Hepatocyte (in vitro differentiated cells): ENCODE measurements at regions not wholly inside any gene's neighbourhood (a gene's known extent, or its start where the extent isn't known, plus 50 kb on each side); places are given as distances from the start of the nearest gene placed in this dataset.

Source experiments
- DNase-seq: peaks from one replicate; pipeline ENCODE4 v3.0.0-alpha.2; 2016; ENCODE audit warnings: low spot score
- H2AFZ ChIP-seq: fragments of 200-600 bp; sonication (generic); 2 replicates; pipeline ENCODE4 v1.6.0; 2016; ENCODE audit warnings: antibody characterized with exemption, mild to moderate bottlenecking
- H3K27ac ChIP-seq: fragments of 200-600 bp; sonication (generic); 2 replicates; pipeline ENCODE4 v1.5.1; 2016; ENCODE audit warnings: mild to moderate bottlenecking
- H3K27me3 ChIP-seq: fragments of 200-600 bp; sonication (generic); 2 replicates; pipeline ENCODE4 v1.6.1; 2016
- H3K36me3 ChIP-seq: fragments of 200-600 bp; sonication (generic); replicated peaks from 2 replicates; pipeline ENCODE4 v1.5.1; 2016; ENCODE audit warnings: low read depth; ENCODE audit not compliant: insufficient read depth
- H3K4me1 ChIP-seq: fragments of 200-600 bp; sonication (generic); 2 replicates; pipeline ENCODE4 v1.5.1; 2016; ENCODE audit warnings: mild to moderate bottlenecking, moderate library complexity; ENCODE audit not compliant: insufficient read depth
- H3K4me2 ChIP-seq: fragments of 200-600 bp; sonication (generic); 2 replicates; pipeline ENCODE4 v1.6.0; 2016
- H3K4me3 ChIP-seq: fragments of 200-600 bp; sonication (generic); 2 replicates; pipeline ENCODE4 v1.5.1; 2016; ENCODE audit warnings: mild to moderate bottlenecking
- H3K79me2 ChIP-seq: fragments of 200-600 bp; sonication (generic); 2 replicates; pipeline ENCODE4 v1.6.0; 2017; ENCODE audit warnings: mild to moderate bottlenecking
- H3K9me2 ChIP-seq: fragments of 200-600 bp; sonication (generic); replicated peaks from 2 replicates; pipeline ENCODE4 v1.6.0; 2017; ENCODE audit warnings: mild to moderate bottlenecking; ENCODE audit not compliant: insufficient read depth
- H3K9me3 ChIP-seq: fragments of 200-600 bp; sonication (generic); 2 replicates; pipeline ENCODE4 v1.5.1; 2016; ENCODE audit warnings: low read depth, mild to moderate bottlenecking
- H4K20me1 ChIP-seq: fragments of 200-600 bp; sonication (generic); 2 replicates; pipeline ENCODE4 v1.6.0; 2016; ENCODE audit warnings: mild to moderate bottlenecking; ENCODE audit not compliant: insufficient read depth, poor library complexity, severe bottlenecking
- EZH2 ChIP-seq: fragments of 200-600 bp; sonication (generic); IDR thresholded peaks from 2 replicates; pipeline ENCODE4 v1.6.1; 2016; ENCODE audit warnings: antibody characterized with exemption, mild to moderate bottlenecking, borderline replicate concordance
- EZH2phosphoT487 ChIP-seq: fragments of 200-600 bp; sonication (generic); IDR thresholded peaks from one replicate; pipeline ENCODE4 v1.6.1; 2018; ENCODE audit warnings: antibody characterized with exemption, mild to moderate bottlenecking, low read depth, moderate library complexity; ENCODE audit not compliant: unreplicated experiment, severe bottlenecking
- WGBS: methylation state at CpG from one replicate; pipeline ENCODE4 v1.1.6; 2016; ENCODE audit warnings: low lambda C conversion rate; ENCODE audit errors: missing lambda C conversion rate; 5-methylcytosine and 5-hydroxymethylcytosine counted together
- TF ChIP-seq, protein P1 (sequence below): fragments of 200-600 bp; sonication (generic); IDR thresholded peaks from 2 replicates; pipeline ENCODE4 v1.5.1; 2016; ENCODE audit warnings: antibody characterized with exemption, mild to moderate bottlenecking; ENCODE audit not compliant: poor library complexity

DNA sequence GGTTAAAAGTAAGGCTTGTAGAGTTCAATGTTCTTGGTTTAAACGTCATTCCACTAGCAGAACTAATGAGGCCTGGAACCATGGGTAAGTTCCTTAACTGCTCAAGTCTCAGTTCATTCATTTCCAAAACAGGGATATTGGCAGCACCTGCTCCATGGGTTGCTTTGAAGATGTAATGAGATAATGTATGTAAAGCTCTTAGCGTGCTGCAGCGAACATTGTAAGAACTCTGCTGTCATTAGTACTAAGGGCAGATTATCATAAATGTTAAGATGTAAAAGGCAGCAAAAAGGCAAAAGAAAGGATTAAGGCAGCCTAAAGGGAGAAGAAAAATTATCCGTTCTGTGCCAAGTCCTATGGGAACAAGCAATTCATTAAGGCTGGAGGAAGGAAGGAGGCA, 129.1 kb upstream of the NGF start:
- TF ChIP-seq, protein P1, sequence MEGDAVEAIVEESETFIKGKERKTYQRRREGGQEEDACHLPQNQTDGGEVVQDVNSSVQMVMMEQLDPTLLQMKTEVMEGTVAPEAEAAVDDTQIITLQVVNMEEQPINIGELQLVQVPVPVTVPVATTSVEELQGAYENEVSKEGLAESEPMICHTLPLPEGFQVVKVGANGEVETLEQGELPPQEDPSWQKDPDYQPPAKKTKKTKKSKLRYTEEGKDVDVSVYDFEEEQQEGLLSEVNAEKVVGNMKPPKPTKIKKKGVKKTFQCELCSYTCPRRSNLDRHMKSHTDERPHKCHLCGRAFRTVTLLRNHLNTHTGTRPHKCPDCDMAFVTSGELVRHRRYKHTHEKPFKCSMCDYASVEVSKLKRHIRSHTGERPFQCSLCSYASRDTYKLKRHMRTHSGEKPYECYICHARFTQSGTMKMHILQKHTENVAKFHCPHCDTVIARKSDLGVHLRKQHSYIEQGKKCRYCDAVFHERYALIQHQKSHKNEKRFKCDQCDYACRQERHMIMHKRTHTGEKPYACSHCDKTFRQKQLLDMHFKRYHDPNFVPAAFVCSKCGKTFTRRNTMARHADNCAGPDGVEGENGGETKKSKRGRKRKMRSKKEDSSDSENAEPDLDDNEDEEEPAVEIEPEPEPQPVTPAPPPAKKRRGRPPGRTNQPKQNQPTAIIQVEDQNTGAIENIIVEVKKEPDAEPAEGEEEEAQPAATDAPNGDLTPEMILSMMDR: no peak
- Histone ChIP-seq H3K36me3 (no peaks in the 10 kb centered on the region), H3K4me3 (no peak overlapping the region), H3K4me1 (no peaks in the 10 kb centered on the region), H3K9me2 (no peaks in the 10 kb centered on the region), H3K79me2 (no peaks in the 10 kb centered on the region), H4K20me1 (no peaks in the 10 kb centered on the region), H2AFZ (no peak overlapping the region), H3K9me3 (no peaks in the 10 kb centered on the region), H3K27me3 (no peaks in the 10 kb centered on the region), H3K4me2 (no peak overlapping the region), H3K27ac (no peak overlapping the region)
- 89% methylated on average over 4 of the region's 4 CpGs for WGBS
- DNase-seq: no peak

DNA sequence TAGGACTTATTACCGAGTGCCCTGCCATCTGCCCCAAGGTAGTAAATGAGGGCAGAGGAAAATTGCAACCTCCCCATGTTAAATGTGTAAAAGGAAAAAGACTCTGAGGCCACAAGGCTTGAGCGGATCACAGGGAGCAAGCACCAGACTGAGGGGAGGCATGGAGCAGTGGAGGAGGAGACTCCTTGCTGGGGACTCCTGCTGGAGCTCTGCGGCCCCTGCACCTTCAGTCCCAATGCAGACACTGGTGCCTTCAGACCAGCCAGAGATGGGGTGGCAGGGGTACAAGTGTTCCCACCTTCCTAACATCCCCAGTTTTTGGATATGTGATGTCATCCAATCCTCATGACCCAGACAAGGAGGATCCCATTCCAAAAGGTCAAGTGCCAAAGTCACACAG, 128.4 kb upstream of the NGF start:
- H3K4me1 ChIP-seq: no peaks in the 10 kb centered on the region
- H2AFZ ChIP-seq: no peak overlapping the region
- H3K4me2 ChIP-seq: no peak overlapping the region
- TF ChIP-seq EZH2: no peak
- TF ChIP-seq EZH2phosphoT487: no peak
- TF ChIP-seq, protein P1: no peak
- no peaks in the 10 kb centered on the region for H3K9me2 ChIP-seq
- H4K20me1 ChIP-seq: no peaks in the 10 kb centered on the region
- H3K9me3 ChIP-seq: no peaks in the 10 kb centered on the region
- H3K36me3 ChIP-seq: no peaks in the 10 kb centered on the region
- DNase-seq: no peak
- no peak overlapping the region for H3K4me3 ChIP-seq
- H3K79me2 ChIP-seq: no peaks in the 10 kb centered on the region
- H3K27ac ChIP-seq: no peak overlapping the region
- WGBS: 93% methylated on average over 3 of the region's 3 CpGs
- no peaks in the 10 kb centered on the region for H3K27me3 ChIP-seq

DNA sequence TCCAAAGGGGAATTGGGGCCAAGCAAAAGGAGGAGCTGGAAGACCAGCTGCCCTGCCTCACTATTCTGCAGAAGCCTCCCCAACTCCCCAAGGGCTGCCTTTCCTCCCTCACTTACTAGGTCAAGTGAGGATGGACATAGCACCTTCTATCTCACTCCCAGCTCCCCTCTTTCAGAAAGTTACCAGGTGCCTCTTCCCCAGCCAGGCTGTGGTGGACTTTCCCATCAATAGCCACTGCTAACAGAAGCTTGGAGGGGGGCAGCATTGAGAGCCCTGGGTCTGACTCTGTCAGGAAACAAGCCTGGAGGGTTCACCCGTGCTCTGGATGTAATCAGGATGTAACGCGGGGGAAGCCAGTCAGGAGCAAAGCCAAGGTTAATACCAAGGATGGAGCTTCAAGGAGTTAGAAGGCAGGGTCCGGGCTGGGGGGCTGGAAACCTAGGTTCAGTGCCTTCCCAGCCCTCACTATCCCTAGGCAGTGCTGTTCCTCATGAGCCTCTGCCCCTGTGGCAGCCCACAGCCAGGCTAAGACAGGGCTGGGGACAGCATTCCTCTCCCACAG, 127.8 kb upstream of the NGF start:
- Histone ChIP-seq H4K20me1 (no peaks in the 10 kb centered on the region), H2AFZ (no peak overlapping the region), H3K9me2 (no peaks in the 10 kb centered on the region), H3K27me3 (no peaks in the 10 kb centered on the region), H3K27ac (no peak overlapping the region), H3K9me3 (no peaks in the 10 kb centered on the region), H3K36me3 (no peaks in the 10 kb centered on the region), H3K4me3 (no peak overlapping the region), H3K4me2 (no peak overlapping the region), H3K4me1 (no peaks in the 10 kb centered on the region), H3K79me2 (no peaks in the 10 kb centered on the region)
- DNase-seq: no peak
- no peak for TF ChIP-seq EZH2
- TF ChIP-seq EZH2phosphoT487: no peak
- TF ChIP-seq, protein P1: no peak
- 72% methylated on average over 4 of the region's 4 CpGs for whole genome bisulfite sequencing

DNA sequence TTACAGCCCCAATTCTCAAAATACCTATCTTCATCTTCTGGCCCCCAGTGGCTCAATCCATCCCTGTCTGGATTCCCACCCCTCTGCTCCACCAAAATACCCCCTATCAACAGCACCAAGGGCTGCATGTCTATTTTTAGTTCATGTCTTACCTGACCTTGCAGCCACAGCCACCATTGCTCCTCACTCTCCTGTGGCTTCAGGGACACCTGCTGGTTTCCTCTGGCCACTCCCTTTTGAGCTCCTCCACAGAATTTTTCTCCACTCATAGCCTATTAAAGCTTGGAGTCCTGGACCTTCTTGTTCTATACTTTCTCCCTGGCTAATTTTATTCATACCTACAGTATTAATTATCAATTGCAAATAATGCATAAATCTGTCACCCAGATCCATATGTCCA, 125.3 kb upstream of the NGF start:
- Histone ChIP-seq H3K27me3 (no peaks in the 10 kb centered on the region), H3K79me2 (no peaks in the 10 kb centered on the region), H3K4me3 (no peak overlapping the region), H3K9me2 (no peaks in the 10 kb centered on the region), H4K20me1 (no peaks in the 10 kb centered on the region), H3K4me1 (no peaks in the 10 kb centered on the region), H3K4me2 (no peak overlapping the region), H3K36me3 (no peaks in the 10 kb centered on the region), H2AFZ (no peak overlapping the region), H3K27ac (no peak overlapping the region), H3K9me3 (no peaks in the 10 kb centered on the region)
- peak; percentile 55 for DNase-seq
- TF ChIP-seq, protein P1: peak; percentile 51
- TF ChIP-seq EZH2phosphoT487: no peak
